GM21786 (cell line): ENCODE measurements at regions not wholly inside any gene's neighbourhood (a gene's known extent, or its start where the extent isn't known, plus 50 kb on each side); places are given as distances from the start of the nearest gene placed in this dataset.
"Not testable (repeated sequence)": the region's sequence is repeated elsewhere in the genome, so short reads cannot be mapped to it uniquely, and the experiment has no call there.

ENCODE experiments used
- ATAC-seq: cut with Tn5 transposase; IDR thresholded peaks from one replicate; pipeline ENCODE4 v1.9.1; 2021; ENCODE audit not compliant: unreplicated experiment

GRCh38 chr4:162945713-162946112 is 221.0 kb downstream of the NAF1 start:
- no peak for ATAC-seq

- ATAC-seq: no peak
Measured at GRCh38 chr4:162943263-162943662, 223.4 kb downstream of the NAF1 start.

- no peak for ATAC-seq
Measured at GRCh38 chr4:162938738-162939485, 227.8 kb downstream of the NAF1 start.

GRCh38 chr4:162935214-162935613 is 231.5 kb downstream of the NAF1 start:
- no peak for ATAC-seq

- no peak for ATAC-seq
Measured at GRCh38 chr4:162931286-162931685, 235.4 kb downstream of the NAF1 start.

GRCh38 chr4:162921178-162921785 is 245.4 kb downstream of the NAF1 start:
- ATAC-seq: no peak

GRCh38 chr4:162920649-162921048 is 246.0 kb downstream of the NAF1 start:
- no peak for ATAC-seq

GRCh38 chr4:162912482-162912881 is 254.2 kb downstream of the NAF1 start:
- no peak for ATAC-seq

- ATAC-seq: no peak
Measured at GRCh38 chr4:162911349-162911748, 255.3 kb downstream of the NAF1 start.

- ATAC-seq: no peak
Measured at GRCh38 chr4:162909952-162910351, 256.7 kb downstream of the NAF1 start.

GRCh38 chr4:162894387-162894786 is 272.3 kb downstream of the NAF1 start:
- no peak for ATAC-seq

- ATAC-seq: peak; percentile 100
Measured at GRCh38 chr4:162891788-162892707, 274.6 kb downstream of the NAF1 start.

- no peak for ATAC-seq
Measured at GRCh38 chr4:162878096-162878495, 288.6 kb downstream of the NAF1 start.

- no peak for ATAC-seq
Measured at GRCh38 chr4:162874748-162875147, 291.9 kb downstream of the NAF1 start.

- ATAC-seq: no peak
Measured at GRCh38 chr4:162871990-162872389, 294.7 kb downstream of the NAF1 start.

- ATAC-seq: no peak
Measured at GRCh38 chr4:162869157-162869556, 297.5 kb downstream of the NAF1 start.

GRCh38 chr4:162866565-162866964 is 300.1 kb downstream of the NAF1 start:
- ATAC-seq: no peak

GRCh38 chr4:162865102-162865501 is 301.6 kb downstream of the NAF1 start:
- ATAC-seq: no peak

- no peak for ATAC-seq
Measured at GRCh38 chr4:162853788-162854187, 312.9 kb downstream of the NAF1 start.

- no peak for ATAC-seq
Measured at GRCh38 chr4:162852642-162853041, 314.0 kb downstream of the NAF1 start.

- ATAC-seq: not testable (repeated sequence)
Measured at GRCh38 chr4:162851241-162851758, 315.4 kb downstream of the NAF1 start.
